K562 (cell line): ENCODE measurements at regions not wholly inside any gene's neighbourhood (a gene's known extent, or its start where the extent isn't known, plus 50 kb on each side); places are given as distances from the start of the nearest gene placed in this dataset.

Experiments used
- ATAC-seq: fragments of 200-7000 bp; cut with Tn5 transposase; 3 replicates; pipeline ENCODE4 v1.9.1; 2020; ENCODE audit warnings: moderate library complexity
- BruUV-seq: library from RNA; stranded (reverse); fragments of 400-500 nt; replicated peaks from 2 replicates; lab custom pipeline; 2021; lab: Mats Ljungman, UMichigan
- CTCF ChIA-PET: fragments of 300-600 bp; formaldehyde crosslinking; extraction: SDS; loops from one replicate; lab custom pipeline; 2021; ENCODE audit warnings: low intra/inter-chr PET ratio; lab: Yijun Ruan, JAX
- POLR2A ChIA-PET: fragments of 300-600, 350-650 bp; sonication (Branson Sonifier 250); formaldehyde crosslinking; extraction: SDS; loops from one replicate; lab custom pipeline; 2021; ENCODE audit warnings: antibody characterized with exemption, inconsistent platforms; lab: Yijun Ruan, JAX
- DNase-seq, 4 experiments: peaks; one replicate each; pipeline versions ENCODE4 v3.0.0 to v3.0.0-alpha.2; 2011 to 2018; ENCODE audit warnings: low spot score in 3 of 4, mixed read lengths in 3 of 4; ENCODE audit errors: extremely low read depth in 1 of 4
- FAIRE-seq: peaks from 2 replicates; lab custom pipeline; 2011; peaks lifted over from hg19 to GRCh38; lab: Jason Lieb, UNC
- H2AFZ ChIP-seq: 2 replicates; pipeline ENCODE4 v1.6.0; 2011; ENCODE audit warnings: low read depth, low read length, control low read depth, inconsistent platforms
- H3K27ac ChIP-seq: fragments of 200-600 bp; 3 replicates; pipeline ENCODE4 v1.8.0; 2011; ENCODE audit warnings: low read depth, mild to moderate bottlenecking, control low read depth, inconsistent platforms, low read length, moderate library complexity, mixed read lengths; ENCODE audit errors: extremely low read depth
- H3K27me3 ChIP-seq, 2 experiments: fragments of 300-600 bp in 1 of 2; 2 replicates in 1 of 2; 3 replicates in 1 of 2; pipeline versions ENCODE4 v1.6.0 to v1.8.0; 2011; ENCODE audit warnings: inconsistent platforms in 2 of 2, low read length in 2 of 2, mild to moderate bottlenecking in 1 of 2, mixed read lengths in 1 of 2, moderate library complexity in 1 of 2; ENCODE audit not compliant: control insufficient read depth in 2 of 2, insufficient read depth in 2 of 2
- H3K36me3 ChIP-seq: fragments of 300-600 bp; 3 replicates; pipeline ENCODE4 v1.8.0; 2011; ENCODE audit warnings: mild to moderate bottlenecking, low read length, inconsistent platforms; ENCODE audit not compliant: control insufficient read depth, insufficient read depth
- H3K4me1 ChIP-seq, 2 experiments: fragments of 200-600 bp in 1 of 2; replicated peaks in 1 of 2; 2 replicates in 1 of 2; 3 replicates in 1 of 2; pipeline versions ENCODE4 v1.5.1 to v1.8.0; 2011; ENCODE audit warnings: inconsistent platforms in 2 of 2, low read length in 2 of 2, mild to moderate bottlenecking in 1 of 2, mixed read lengths in 1 of 2, moderate library complexity in 1 of 2; ENCODE audit not compliant: control insufficient read depth in 2 of 2, insufficient read depth in 2 of 2
- H3K4me2 ChIP-seq: 2 replicates; pipeline ENCODE4 v1.6.1; 2011; ENCODE audit warnings: low read length, control low read depth, inconsistent platforms, mixed read lengths; ENCODE audit not compliant: insufficient read depth
- H3K4me3 ChIP-seq: fragments of 200-600 bp; sonication (generic), shearing (Covaris generic); 2 replicates; pipeline ENCODE4 v1.5.1; 2016; ENCODE audit warnings: control low read depth, inconsistent platforms
- H3K79me2 ChIP-seq: fragments of 200-600 bp; 3 replicates; pipeline ENCODE4 v1.8.0; 2011; ENCODE audit warnings: low read length, inconsistent platforms; ENCODE audit not compliant: control insufficient read depth, insufficient read depth
- H3K9ac ChIP-seq, 2 experiments: 2 replicates each; pipeline versions ENCODE4 v1.6.0 to v1.6.1; 2011; ENCODE audit warnings: low read depth in 2 of 2, low read length in 2 of 2, control low read depth in 1 of 2, inconsistent platforms in 1 of 2, mild to moderate bottlenecking in 1 of 2, mixed read lengths in 1 of 2; ENCODE audit not compliant: insufficient read depth in 1 of 2
- H3K9me1 ChIP-seq: one replicate; pipeline ENCODE4 v1.6.0; 2011; ENCODE audit warnings: inconsistent platforms, mild to moderate bottlenecking, low read length, moderate library complexity; ENCODE audit not compliant: control insufficient read depth, insufficient read depth
- H3K9me3 ChIP-seq: replicated peaks from 2 replicates; pipeline ENCODE4 v1.5.1; 2011; ENCODE audit warnings: low read depth, low read length, inconsistent platforms; ENCODE audit not compliant: control insufficient read depth, insufficient read depth
- H4K20me1 ChIP-seq: replicated peaks from 2 replicates; pipeline ENCODE4 v1.6.1; 2011; ENCODE audit warnings: low read length, inconsistent platforms, mixed read lengths; ENCODE audit not compliant: control insufficient read depth, insufficient read depth
- BACH1 ChIP-seq: fragments of 200-800 bp; sonication (Bioruptor generic); IDR thresholded peaks from 2 replicates; pipeline ENCODE4 v1.6.1; 2016; ENCODE audit warnings: missing genetic modification characterization, missing compliant biosample characterization
- C11orf30 ChIP-seq: fragments of 450-650 bp; IDR thresholded peaks from 2 replicates; pipeline ENCODE4 v1.6.1; 2016; ENCODE audit warnings: low read depth, mild to moderate bottlenecking
- CGGBP1 ChIP-seq: fragments of 250-450 bp; sonication (Bioruptor Pico); IDR thresholded peaks from 2 replicates; pipeline ENCODE4 v1.9.0; 2021; ENCODE audit warnings: mild to moderate bottlenecking
- CXXC5 ChIP-seq: fragments of 250-450 bp; sonication (Bioruptor Pico); IDR thresholded peaks from 2 replicates; pipeline ENCODE4 v1.8.0; 2022; ENCODE audit warnings: inconsistent platforms, mild to moderate bottlenecking, moderate library complexity
- HLTF ChIP-seq: fragments of 450-650 bp; IDR thresholded peaks from 2 replicates; pipeline ENCODE4 v1.6.1; 2016
- SAFB2 ChIP-seq: fragments of 200-400 bp; formaldehyde crosslinking; IDR thresholded peaks from 2 replicates; pipeline ENCODE4 v1.6.1; 2018; ENCODE audit warnings: borderline replicate concordance, low read length, low read depth, moderate library complexity; ENCODE audit not compliant: severe bottlenecking
- WGBS: fragments of 100-300 bp; shearing (Covaris generic); methylation state at CpG from one replicate; pipeline ENCODE4 v1.1.6; 2016; ENCODE audit warnings: low coverage, mixed read lengths; ENCODE audit not compliant: insufficient coverage; ENCODE audit errors: missing lambda C conversion rate; 5-methylcytosine and 5-hydroxymethylcytosine counted together
- in situ Hi-C: fragments of 300-500 bp; cut with MboI; formaldehyde crosslinking; loops from 4 replicates; pipeline ENCODE4 v1.15.0; 2018; ENCODE audit warnings: inconsistent platforms, mixed read lengths
- intact Hi-C: fragments of 100-400 bp; cut with micrococcal nuclease; formaldehyde crosslinking; loops from 2 replicates; pipeline ENCODE4 v1.14.2; 2022
- TF ChIP-seq, protein P1 (sequence below): sonication (generic); formaldehyde crosslinking; IDR thresholded peaks from 2 replicates; pipeline ENCODE4 v1.8.1; 2023; ENCODE audit warnings: missing genetic modification reagents, mild to moderate bottlenecking, borderline replicate concordance
- TF ChIP-seq, protein P2 (sequence below): sonication (generic); formaldehyde crosslinking; IDR thresholded peaks from 2 replicates; pipeline ENCODE4 v1.8.0; 2022; ENCODE audit warnings: mild to moderate bottlenecking, missing genetic modification reagents, borderline replicate concordance

DNA sequence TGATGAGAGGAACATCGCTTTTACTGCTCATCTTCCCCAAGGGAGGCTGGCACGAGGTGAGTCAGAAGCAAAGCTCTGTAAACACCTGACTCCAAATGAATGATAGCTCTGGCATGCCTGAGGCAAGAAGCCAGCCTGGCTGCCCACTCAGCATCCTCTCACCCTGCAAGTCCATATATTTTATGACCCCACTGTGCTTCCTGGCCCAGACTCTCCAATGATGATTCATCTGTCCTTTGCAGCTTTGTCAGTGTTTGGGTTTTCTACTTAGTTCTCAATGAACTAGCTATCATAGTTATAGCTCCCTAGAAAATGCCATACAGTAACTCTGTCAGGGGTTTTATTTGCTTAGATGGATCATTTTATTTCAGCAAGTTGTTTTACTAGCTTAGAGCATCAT lies 52.1 kb upstream of the FSTL4 start:
- Histone ChIP-seq H3K4me2 (no peak overlapping the region), H3K27me3 (peaks cover 0 to 13% of the 10 kb centered on the region in 2 experiments; a peak in 3 of 5 replicates), H3K4me3 (no peak overlapping the region), H3K27ac (no peak overlapping the region), H2AFZ (no peak overlapping the region), H3K9ac (no peak overlapping the region), H3K79me2 (no peaks in the 10 kb centered on the region), H3K9me3 (no peaks in the 10 kb centered on the region), H3K4me1 (no peaks in the 10 kb centered on the region), H4K20me1 (no peaks in the 10 kb centered on the region), H3K9me1 (no peaks in the 10 kb centered on the region), H3K36me3 (no peaks in the 10 kb centered on the region)
- FAIRE-seq (no peak), ATAC-seq (no peak), DNase-seq (no peak)
- 0% methylated on average over 2 of the region's 2 CpGs for WGBS
- BruUV-seq, result no TSS peak
- ChIA-PET POLR2A (interaction anchor here (0.6 to 1.0 kb wide), 2 partner anchors 14 to 30 kb away, joined by 3 to 4 read pairs; no protein-coding TSS in a partner anchor), CTCF (no interaction called here)
- in situ Hi-C loops (no loop called here), intact Hi-C loops (no loop called here)
- no peak for TF ChIP-seq CGGBP1 (CRISPR knock-in tag)
- no peak for TF ChIP-seq BACH1 (tag)
- TF ChIP-seq, protein P1, sequence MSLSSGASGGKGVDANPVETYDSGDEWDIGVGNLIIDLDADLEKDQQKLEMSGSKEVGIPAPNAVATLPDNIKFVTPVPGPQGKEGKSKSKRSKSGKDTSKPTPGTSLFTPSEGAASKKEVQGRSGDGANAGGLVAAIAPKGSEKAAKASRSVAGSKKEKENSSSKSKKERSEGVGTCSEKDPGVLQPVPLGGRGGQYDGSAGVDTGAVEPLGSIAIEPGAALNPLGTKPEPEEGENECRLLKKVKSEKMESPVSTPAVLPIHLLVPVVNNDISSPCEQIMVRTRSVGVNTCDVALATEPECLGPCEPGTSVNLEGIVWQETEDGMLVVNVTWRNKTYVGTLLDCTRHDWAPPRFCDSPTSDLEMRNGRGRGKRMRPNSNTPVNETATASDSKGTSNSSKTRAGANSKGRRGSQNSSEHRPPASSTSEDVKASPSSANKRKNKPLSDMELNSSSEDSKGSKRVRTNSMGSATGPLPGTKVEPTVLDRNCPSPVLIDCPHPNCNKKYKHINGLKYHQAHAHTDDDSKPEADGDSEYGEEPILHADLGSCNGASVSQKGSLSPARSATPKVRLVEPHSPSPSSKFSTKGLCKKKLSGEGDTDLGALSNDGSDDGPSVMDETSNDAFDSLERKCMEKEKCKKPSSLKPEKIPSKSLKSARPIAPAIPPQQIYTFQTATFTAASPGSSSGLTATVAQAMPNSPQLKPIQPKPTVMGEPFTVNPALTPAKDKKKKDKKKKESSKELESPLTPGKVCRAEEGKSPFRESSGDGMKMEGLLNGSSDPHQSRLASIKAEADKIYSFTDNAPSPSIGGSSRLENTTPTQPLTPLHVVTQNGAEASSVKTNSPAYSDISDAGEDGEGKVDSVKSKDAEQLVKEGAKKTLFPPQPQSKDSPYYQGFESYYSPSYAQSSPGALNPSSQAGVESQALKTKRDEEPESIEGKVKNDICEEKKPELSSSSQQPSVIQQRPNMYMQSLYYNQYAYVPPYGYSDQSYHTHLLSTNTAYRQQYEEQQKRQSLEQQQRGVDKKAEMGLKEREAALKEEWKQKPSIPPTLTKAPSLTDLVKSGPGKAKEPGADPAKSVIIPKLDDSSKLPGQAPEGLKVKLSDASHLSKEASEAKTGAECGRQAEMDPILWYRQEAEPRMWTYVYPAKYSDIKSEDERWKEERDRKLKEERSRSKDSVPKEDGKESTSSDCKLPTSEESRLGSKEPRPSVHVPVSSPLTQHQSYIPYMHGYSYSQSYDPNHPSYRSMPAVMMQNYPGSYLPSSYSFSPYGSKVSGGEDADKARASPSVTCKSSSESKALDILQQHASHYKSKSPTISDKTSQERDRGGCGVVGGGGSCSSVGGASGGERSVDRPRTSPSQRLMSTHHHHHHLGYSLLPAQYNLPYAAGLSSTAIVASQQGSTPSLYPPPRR (CRISPR knock-in tag), result no peak
- TF ChIP-seq HLTF, result no peak
- no peak for TF ChIP-seq SAFB2
- TF ChIP-seq, protein P2, sequence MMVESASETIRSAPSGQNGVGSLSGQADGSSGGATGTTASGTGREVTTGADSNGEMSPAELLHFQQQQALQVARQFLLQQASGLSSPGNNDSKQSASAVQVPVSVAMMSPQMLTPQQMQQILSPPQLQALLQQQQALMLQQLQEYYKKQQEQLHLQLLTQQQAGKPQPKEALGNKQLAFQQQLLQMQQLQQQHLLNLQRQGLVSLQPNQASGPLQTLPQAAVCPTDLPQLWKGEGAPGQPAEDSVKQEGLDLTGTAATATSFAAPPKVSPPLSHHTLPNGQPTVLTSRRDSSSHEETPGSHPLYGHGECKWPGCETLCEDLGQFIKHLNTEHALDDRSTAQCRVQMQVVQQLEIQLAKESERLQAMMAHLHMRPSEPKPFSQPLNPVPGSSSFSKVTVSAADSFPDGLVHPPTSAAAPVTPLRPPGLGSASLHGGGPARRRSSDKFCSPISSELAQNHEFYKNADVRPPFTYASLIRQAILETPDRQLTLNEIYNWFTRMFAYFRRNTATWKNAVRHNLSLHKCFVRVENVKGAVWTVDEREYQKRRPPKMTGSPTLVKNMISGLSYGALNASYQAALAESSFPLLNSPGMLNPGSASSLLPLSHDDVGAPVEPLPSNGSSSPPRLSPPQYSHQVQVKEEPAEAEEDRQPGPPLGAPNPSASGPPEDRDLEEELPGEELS, result no peak
- no peak for TF ChIP-seq CXXC5
- TF ChIP-seq C11orf30, result no peak
